ENCODE measurements at regions not wholly inside any gene's neighbourhood (a gene's known extent, or its start where the extent isn't known, plus 50 kb on each side); places are given as distances from the start of the nearest gene placed in this dataset.

- Histone ChIP-seq H2AK5ac (ENCODE audit: low read length) (no peak overlapping the region), H3K4me3 (ENCODE audit: low read depth, low read length) (no peak overlapping the region), H3K9ac (ENCODE audit: low read length) (no peak overlapping the region), H3K4ac (ENCODE audit: low read depth, low read length) (no peak overlapping the region), H2BK12ac (ENCODE audit: low read length) (no peak overlapping the region), H4K8ac (ENCODE audit: low read depth, low read length) (no peak overlapping the region), H3K4me1 (ENCODE audit: control insufficient read depth in 1 of 2, insufficient read depth in 2 of 2, low read length in 2 of 2) (no peaks in the 10 kb centered on the region), H3K18ac (ENCODE audit: low read length) (no peak overlapping the region), H3K4me2 (ENCODE audit: low read length) (no peak overlapping the region), H4K12ac (ENCODE audit: low read depth, low read length) (no peak overlapping the region), H3K79me1 (ENCODE audit: low read length) (no peaks in the 10 kb centered on the region), H3K27me3 (ENCODE audit: insufficient read depth, low read length) (no peaks in the 10 kb centered on the region), H2BK5ac (ENCODE audit: low read depth, low read length, poor library complexity) (no peak overlapping the region), H2AFZ (ENCODE audit: insufficient read depth, low read length, poor library complexity) (no peak overlapping the region), H3K36me3 (ENCODE audit: control insufficient read depth in 1 of 2, insufficient read depth in 2 of 2, low read length in 2 of 2) (no peaks in the 10 kb centered on the region), H3K14ac (ENCODE audit: low read length) (no peak overlapping the region), H3K23ac (ENCODE audit: low read length) (no peak overlapping the region), H3K79me2 (ENCODE audit: control insufficient read depth, insufficient read depth, low read length, poor library complexity) (no peaks in the 10 kb centered on the region), H3K27ac (ENCODE audit: low read depth, low read length) (no peak overlapping the region), H4K91ac (ENCODE audit: low read depth, low read length) (no peak overlapping the region), H3K9me3 (ENCODE audit: insufficient read depth, low read depth, low read length) (no peaks in the 10 kb centered on the region), H2BK120ac (ENCODE audit: insufficient read depth, low read length, poor library complexity) (no peak overlapping the region)
- peak; percentile 10 to 11 for DNase-seq
- WGBS (ENCODE audit: extremely low coverage, insufficient coverage, insufficient read length): no CpG with 5 or more reads among the region's 8 CpGs
These were observed 93.5 kb downstream of the GRIN2B start for GRCh38 chr12:13887779-13888388.

- no peak overlapping the region for H3K27ac ChIP-seq (ENCODE audit: low read depth, low read length)
- no peak overlapping the region for H3K9ac ChIP-seq (ENCODE audit: low read length)
- no peak overlapping the region for H3K14ac ChIP-seq (ENCODE audit: low read length)
- no peaks in the 10 kb centered on the region for H3K79me2 ChIP-seq (ENCODE audit: control insufficient read depth, insufficient read depth, low read length, poor library complexity)
- H2AFZ ChIP-seq (ENCODE audit: insufficient read depth, low read length, poor library complexity): no peak overlapping the region
- H3K23ac ChIP-seq (ENCODE audit: low read length): no peak overlapping the region
- H3K79me1 ChIP-seq (ENCODE audit: low read length): no peaks in the 10 kb centered on the region
- no peak overlapping the region for H2BK5ac ChIP-seq (ENCODE audit: low read depth, low read length, poor library complexity)
- H4K91ac ChIP-seq (ENCODE audit: low read depth, low read length): no peak overlapping the region
- no peak overlapping the region for H2BK120ac ChIP-seq (ENCODE audit: insufficient read depth, low read length, poor library complexity)
- no peak overlapping the region for H3K4ac ChIP-seq (ENCODE audit: low read depth, low read length)
- H3K4me2 ChIP-seq (ENCODE audit: low read length): no peak overlapping the region
- no peak overlapping the region for H3K4me3 ChIP-seq (ENCODE audit: low read depth, low read length)
- H3K9me3 ChIP-seq (ENCODE audit: insufficient read depth, low read depth, low read length): no peaks in the 10 kb centered on the region
- H3K18ac ChIP-seq (ENCODE audit: low read length): no peak overlapping the region
- no peaks in the 10 kb centered on the region for H3K36me3 ChIP-seq (ENCODE audit: control insufficient read depth in 1 of 2, insufficient read depth in 2 of 2, low read length in 2 of 2)
- no CpG with 5 or more reads among the region's 4 CpGs for WGBS (ENCODE audit: extremely low coverage, insufficient coverage, insufficient read length)
- no peak overlapping the region for H4K12ac ChIP-seq (ENCODE audit: low read depth, low read length)
- H2BK12ac ChIP-seq (ENCODE audit: low read length): no peak overlapping the region
- no peaks in the 10 kb centered on the region for H3K4me1 ChIP-seq (ENCODE audit: control insufficient read depth in 1 of 2, insufficient read depth in 2 of 2, low read length in 2 of 2)
- no peak for DNase-seq
- H2AK5ac ChIP-seq (ENCODE audit: low read length): no peak overlapping the region
- no peaks in the 10 kb centered on the region for H3K27me3 ChIP-seq (ENCODE audit: insufficient read depth, low read length)
- H4K8ac ChIP-seq (ENCODE audit: low read depth, low read length): no peak overlapping the region
These were observed 99.2 kb downstream of the GRIN2B start for GRCh38 chr12:13882176-13882575.

- WGBS (ENCODE audit: extremely low coverage, insufficient coverage, insufficient read length): no CpG with 5 or more reads among the region's 4 CpGs
- H2AFZ ChIP-seq (ENCODE audit: insufficient read depth, low read length, poor library complexity): no peak overlapping the region
- no peak overlapping the region for H3K23ac ChIP-seq (ENCODE audit: low read length)
These were observed 100.8 kb downstream of the GRIN2B start for GRCh38 chr12:13880613-13881012.

DNA sequence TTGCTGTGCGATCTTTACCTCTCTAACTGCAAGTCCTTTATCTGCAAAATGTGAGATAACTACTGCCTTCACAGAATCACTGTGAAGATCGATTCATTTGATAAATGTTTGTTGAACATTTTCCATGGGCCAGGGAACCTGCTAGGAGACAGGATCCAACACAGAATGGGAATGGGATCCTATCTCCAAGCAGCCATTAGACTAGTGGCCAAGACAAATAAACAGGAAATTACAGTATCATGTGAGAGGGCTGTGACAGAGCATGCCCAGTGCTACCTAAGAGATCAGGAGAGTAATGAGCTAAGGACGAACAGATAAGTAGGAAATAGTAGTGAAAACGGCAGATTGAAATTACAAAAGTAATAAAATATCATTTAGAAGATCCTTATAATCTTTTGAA, 105.7 kb downstream of the GRIN2B start:
- H2BK12ac ChIP-seq (ENCODE audit: low read length): no peak overlapping the region
- no peaks in the 10 kb centered on the region for H3K9me3 ChIP-seq (ENCODE audit: insufficient read depth, low read depth, low read length)
- H3K4me2 ChIP-seq (ENCODE audit: low read length): no peak overlapping the region
- no peak overlapping the region for H3K27ac ChIP-seq (ENCODE audit: low read depth, low read length)
- no peak overlapping the region for H3K4me3 ChIP-seq (ENCODE audit: low read depth, low read length)
- H4K12ac ChIP-seq (ENCODE audit: low read depth, low read length): no peak overlapping the region
- no peak overlapping the region for H3K14ac ChIP-seq (ENCODE audit: low read length)
- no peaks in the 10 kb centered on the region for H3K4me1 ChIP-seq (ENCODE audit: control insufficient read depth in 1 of 2, insufficient read depth in 2 of 2, low read length in 2 of 2)
- no peaks in the 10 kb centered on the region for H3K79me2 ChIP-seq (ENCODE audit: control insufficient read depth, insufficient read depth, low read length, poor library complexity)
- H3K23ac ChIP-seq (ENCODE audit: low read length): no peak overlapping the region
- WGBS (ENCODE audit: extremely low coverage, insufficient coverage, insufficient read length): no CpG with 5 or more reads among the region's 4 CpGs
- H4K8ac ChIP-seq (ENCODE audit: low read depth, low read length): no peak overlapping the region
- H2AFZ ChIP-seq (ENCODE audit: insufficient read depth, low read length, poor library complexity): no peak overlapping the region
- H3K36me3 ChIP-seq (ENCODE audit: control insufficient read depth in 1 of 2, insufficient read depth in 2 of 2, low read length in 2 of 2): no peaks in the 10 kb centered on the region
- H3K79me1 ChIP-seq (ENCODE audit: low read length): no peaks in the 10 kb centered on the region
- H2BK5ac ChIP-seq (ENCODE audit: low read depth, low read length, poor library complexity): no peak overlapping the region
- H2BK120ac ChIP-seq (ENCODE audit: insufficient read depth, low read length, poor library complexity): no peak overlapping the region
- no peak overlapping the region for H3K9ac ChIP-seq (ENCODE audit: low read length)
- H3K27me3 ChIP-seq (ENCODE audit: insufficient read depth, low read length): no peaks in the 10 kb centered on the region
- no peak overlapping the region for H3K4ac ChIP-seq (ENCODE audit: low read depth, low read length)
- H4K91ac ChIP-seq (ENCODE audit: low read depth, low read length): no peak overlapping the region
- no peak overlapping the region for H3K18ac ChIP-seq (ENCODE audit: low read length)
- no peak for DNase-seq
- no peak overlapping the region for H2AK5ac ChIP-seq (ENCODE audit: low read length)

More at GRCh38 chr12:13880613-13881012, 100.8 kb downstream of the GRIN2B start:
- H3K27ac ChIP-seq (ENCODE audit: low read depth, low read length): no peak overlapping the region
- no peak overlapping the region for H2BK12ac ChIP-seq (ENCODE audit: low read length)
- H3K4ac ChIP-seq (ENCODE audit: low read depth, low read length): no peak overlapping the region
- no peaks in the 10 kb centered on the region for H3K9me3 ChIP-seq (ENCODE audit: insufficient read depth, low read depth, low read length)
- H3K9ac ChIP-seq (ENCODE audit: low read length): no peak overlapping the region
- H4K91ac ChIP-seq (ENCODE audit: low read depth, low read length): no peak overlapping the region
- H3K18ac ChIP-seq (ENCODE audit: low read length): no peak overlapping the region
- H3K4me2 ChIP-seq (ENCODE audit: low read length): no peak overlapping the region
- H3K36me3 ChIP-seq (ENCODE audit: control insufficient read depth in 1 of 2, insufficient read depth in 2 of 2, low read length in 2 of 2): no peaks in the 10 kb centered on the region
- H3K14ac ChIP-seq (ENCODE audit: low read length): no peak overlapping the region
- H3K4me3 ChIP-seq (ENCODE audit: low read depth, low read length): no peak overlapping the region
- no peak overlapping the region for H2BK5ac ChIP-seq (ENCODE audit: low read depth, low read length, poor library complexity)
- no peak overlapping the region for H2AK5ac ChIP-seq (ENCODE audit: low read length)
- H3K4me1 ChIP-seq (ENCODE audit: control insufficient read depth in 1 of 2, insufficient read depth in 2 of 2, low read length in 2 of 2): no peaks in the 10 kb centered on the region
- H3K27me3 ChIP-seq (ENCODE audit: insufficient read depth, low read length): no peaks in the 10 kb centered on the region
- no peak overlapping the region for H4K12ac ChIP-seq (ENCODE audit: low read depth, low read length)
- no peaks in the 10 kb centered on the region for H3K79me1 ChIP-seq (ENCODE audit: low read length)
- H3K79me2 ChIP-seq (ENCODE audit: control insufficient read depth, insufficient read depth, low read length, poor library complexity): no peaks in the 10 kb centered on the region
- H4K8ac ChIP-seq (ENCODE audit: low read depth, low read length): no peak overlapping the region
- DNase-seq: no peak
- H2BK120ac ChIP-seq (ENCODE audit: insufficient read depth, low read length, poor library complexity): no peak overlapping the region
